A673 (cell line): ENCODE measurements at regions not wholly inside any gene's neighbourhood (a gene's known extent, or its start where the extent isn't known, plus 50 kb on each side); places are given as distances from the start of the nearest gene placed in this dataset.

Experiments used
- BruUV-seq: library from RNA; stranded (reverse); fragments of 400-500 nt; replicated peaks from 2 replicates; lab custom pipeline; 2021; lab: Mats Ljungman, UMichigan
- CTCF ChIA-PET: fragments of 300-600 bp; sonication (Branson Sonifier 250); formaldehyde crosslinking; loops from one replicate; lab custom pipeline; 2022; ENCODE audit warnings: antibody characterized with exemption; lab: Charles Lee
- POLR2A ChIA-PET: fragments of 300-600 bp; sonication (Branson Sonifier 250); formaldehyde crosslinking; loops from one replicate; lab custom pipeline; 2022; ENCODE audit warnings: antibody characterized with exemption; ENCODE audit not compliant: low non-redundant PET; lab: Charles Lee
- DNase-seq: peaks from one replicate; pipeline ENCODE4 v3.0.0-alpha.2; 2015; ENCODE audit warnings: low spot score
- H3K27ac ChIP-seq: fragments of 200-600 bp; sonication (generic); 2 replicates; pipeline ENCODE4 v1.5.1; 2016; ENCODE audit warnings: mixed run types, low read depth, mild to moderate bottlenecking, mixed read lengths, antibody characterized with exemption, low read length; ENCODE audit not compliant: poor library complexity, severe bottlenecking
- H3K27me3 ChIP-seq: fragments of 200-600 bp; sonication (generic); replicated peaks from 2 replicates; pipeline ENCODE4 v1.6.1; 2017; ENCODE audit warnings: mixed run types, low read depth, mild to moderate bottlenecking, mixed read lengths, antibody characterized with exemption, low read length; ENCODE audit not compliant: insufficient read depth, poor library complexity
- H3K36me3 ChIP-seq: fragments of 200-600 bp; sonication (generic); 2 replicates; pipeline ENCODE4 v1.6.1; 2016; ENCODE audit warnings: mixed run types, mild to moderate bottlenecking, mixed read lengths, antibody characterized with exemption, low read length; ENCODE audit not compliant: insufficient read depth, poor library complexity, severe bottlenecking
- H3K4me1 ChIP-seq: fragments of 200-600 bp; sonication (generic); 2 replicates; pipeline ENCODE4 v1.6.1; 2017; ENCODE audit warnings: mixed run types, mild to moderate bottlenecking, mixed read lengths, antibody characterized with exemption, low read length; ENCODE audit not compliant: insufficient read depth, poor library complexity, severe bottlenecking
- H3K4me3 ChIP-seq: fragments of 200-600 bp; sonication (generic); 2 replicates; pipeline ENCODE4 v1.5.1; 2016; ENCODE audit warnings: low read depth, mixed run types, mild to moderate bottlenecking, mixed read lengths, low read length; ENCODE audit not compliant: poor library complexity, severe bottlenecking
- H3K9me3 ChIP-seq: fragments of 200-600 bp; sonication (generic); 2 replicates; pipeline ENCODE4 v1.6.1; 2016; ENCODE audit warnings: mixed run types, low read depth, mild to moderate bottlenecking, mixed read lengths, antibody characterized with exemption, low read length; ENCODE audit not compliant: poor library complexity, severe bottlenecking
- CTCF ChIP-seq: fragments of 300-800, 200-600 bp; sonication (generic); conservative IDR thresholded peaks from 2 replicates; pipeline ENCODE4 v1.5.1; 2017; ENCODE audit warnings: low read depth, mild to moderate bottlenecking, antibody characterized with exemption, low read length, moderate library complexity, mixed read lengths
- EZH2 ChIP-seq: fragments of 200-600 bp; sonication (generic); IDR thresholded peaks from 2 replicates; pipeline ENCODE4 v1.6.1; 2017; ENCODE audit warnings: borderline replicate concordance, low read depth, mild to moderate bottlenecking, mixed read lengths, antibody characterized with exemption, low read length; ENCODE audit not compliant: poor library complexity, severe bottlenecking
- intact Hi-C: fragments of 100-400 bp; cut with micrococcal nuclease; formaldehyde crosslinking; loops from one replicate; pipeline ENCODE4 v1.10.0; 2022; ENCODE audit not compliant: unreplicated experiment

GRCh38 chr10:108905171-108905570 is 1018.1 kb downstream of the XPNPEP1 start:
- POLR2A ChIA-PET, result no interaction called here
- Histone ChIP-seq H3K27ac (no peak overlapping the region), H3K36me3 (no peaks in the 10 kb centered on the region), H3K4me1 (no peaks in the 10 kb centered on the region), H3K4me3 (no peak overlapping the region), H3K27me3 (no peaks in the 10 kb centered on the region), H3K9me3 (no peaks in the 10 kb centered on the region)
- CTCF ChIA-PET, result no interaction called here
- no TSS peak for BruUV-seq
- intact Hi-C loops, result no loop called here
- TF ChIP-seq CTCF (no peak), EZH2 (no peak)
- DNase-seq, result no peak

DNA sequence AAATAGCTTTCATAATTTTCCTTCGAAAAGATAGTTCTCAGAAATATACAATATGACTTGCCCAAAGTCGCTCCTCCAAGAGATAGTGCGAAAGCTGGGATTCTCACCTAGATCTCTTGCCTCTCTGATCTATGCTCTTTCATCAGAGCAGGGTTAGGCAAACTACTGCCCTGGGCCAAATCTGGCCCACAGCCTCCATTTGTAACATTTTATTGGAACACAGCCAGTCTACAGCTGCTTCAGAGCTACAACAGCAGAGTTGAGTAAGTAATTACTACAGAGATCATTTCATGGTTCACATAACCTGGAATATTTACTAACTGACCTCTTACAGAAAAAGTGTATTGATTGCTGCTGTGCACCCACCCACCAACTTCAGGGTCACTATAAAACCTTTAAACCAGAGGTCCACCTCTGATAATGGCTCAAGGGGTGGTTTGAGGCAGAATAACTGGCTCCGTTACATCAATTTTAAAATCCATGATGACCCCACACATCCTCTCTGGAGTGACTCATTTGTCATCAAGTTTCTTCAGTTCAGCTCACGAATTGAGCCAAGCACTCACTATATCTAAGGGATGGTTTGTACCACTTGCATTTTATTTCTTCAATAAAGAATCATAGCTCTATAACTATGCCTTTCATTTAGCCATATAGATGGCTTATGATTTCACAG is 1019.0 kb downstream of the XPNPEP1 start:
- intact Hi-C loops, result no loop called here
- Histone ChIP-seq H3K4me3 (no peak overlapping the region), H3K27me3 (no peaks in the 10 kb centered on the region), H3K36me3 (no peaks in the 10 kb centered on the region), H3K9me3 (no peaks in the 10 kb centered on the region), H3K4me1 (no peaks in the 10 kb centered on the region), H3K27ac (no peak overlapping the region)
- no TSS peak for BruUV-seq
- ChIA-PET POLR2A (no interaction called here), CTCF (no interaction called here)
- TF ChIP-seq CTCF (no peak), EZH2 (no peak)
- peak; percentile 14 for DNase-seq

DNA sequence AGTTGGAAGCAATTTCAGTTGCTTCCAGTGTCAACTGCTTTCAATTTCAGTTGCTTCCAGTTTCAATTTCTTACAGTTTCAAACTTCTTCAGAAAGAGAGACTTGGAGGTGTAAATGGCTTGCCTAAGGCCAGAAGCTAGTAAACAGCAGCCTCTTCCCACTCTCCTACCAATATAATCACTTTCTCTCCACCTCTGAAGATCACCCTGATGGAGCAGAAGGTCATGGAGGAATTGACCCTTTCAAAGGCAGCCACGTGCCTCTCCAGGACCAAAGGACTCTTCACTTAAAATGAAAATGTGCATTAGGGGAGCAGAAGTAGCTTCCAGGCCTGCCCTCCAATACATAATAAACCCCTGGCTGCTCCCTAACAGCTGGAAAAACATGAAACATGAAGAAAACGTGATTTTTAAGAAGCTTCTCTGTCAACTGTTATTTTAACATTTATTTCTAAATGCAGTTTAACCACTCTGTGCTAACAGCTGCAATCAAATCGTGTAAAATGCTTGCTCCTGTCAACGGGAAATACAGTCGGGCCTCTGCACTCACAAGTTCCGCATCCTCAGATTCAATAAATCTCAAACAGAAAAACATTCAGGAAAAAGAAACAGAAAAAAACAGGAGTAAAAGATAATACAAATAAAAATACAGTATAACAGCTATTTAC is 1020.6 kb downstream of the XPNPEP1 start:
- TF ChIP-seq CTCF (no peak), EZH2 (no peak)
- H3K27me3 ChIP-seq, result no peaks in the 10 kb centered on the region
- no peak overlapping the region for H3K27ac ChIP-seq
- no peak overlapping the region for H3K4me3 ChIP-seq
- DNase-seq, result no peak
- no peaks in the 10 kb centered on the region for H3K9me3 ChIP-seq
- intact Hi-C loops, result no loop called here
- H3K4me1 ChIP-seq, result no peaks in the 10 kb centered on the region
- H3K36me3 ChIP-seq, result no peaks in the 10 kb centered on the region
- CTCF ChIA-PET, result no interaction called here
- BruUV-seq, result no TSS peak
- POLR2A ChIA-PET, result no interaction called here
